ENCODE measurements at regions not wholly inside any gene's neighbourhood (a gene's known extent, or its start where the extent isn't known, plus 50 kb on each side); places are given as distances from the start of the nearest gene placed in this dataset.
"Not testable (repeated sequence)": the region's sequence is repeated elsewhere in the genome, so short reads cannot be mapped to it uniquely, and the experiment has no call there.

DNA sequence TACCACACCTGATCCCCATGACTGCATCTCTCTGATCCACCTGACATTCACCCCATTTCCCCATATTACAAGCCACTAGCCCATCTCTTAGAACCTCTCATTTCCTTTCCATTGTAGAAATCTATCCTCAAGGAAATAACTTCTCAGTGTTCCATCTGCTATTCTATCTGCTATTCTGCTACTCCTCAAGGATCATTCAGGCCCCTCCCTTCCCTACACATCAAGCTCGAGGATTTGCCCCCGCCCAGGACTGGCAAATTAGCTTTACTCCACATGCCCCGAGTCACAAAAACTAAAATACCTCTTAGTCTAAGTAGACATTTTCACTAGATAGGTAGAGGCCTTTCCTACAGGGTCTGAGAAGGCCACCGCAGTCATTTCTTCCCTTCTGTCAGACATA lies 517.0 kb downstream of the IRS2 start:
- ATAC-seq; H3K4me1 Mint-ChIP-seq; DNase-seq; H3K36me3 Mint-ChIP-seq (ENCODE audit: low read depth); H3K27ac Mint-ChIP-seq; H3K9me3 Mint-ChIP-seq (ENCODE audit: low read depth); POLR2A ChIA-PET; H3K4me3 Mint-ChIP-seq; intact Hi-C loops (cut with DNase I, micrococcal nuclease); H3K27me3 Mint-ChIP-seq; CTCF ChIA-PET: not testable (repeated sequence)

DNA sequence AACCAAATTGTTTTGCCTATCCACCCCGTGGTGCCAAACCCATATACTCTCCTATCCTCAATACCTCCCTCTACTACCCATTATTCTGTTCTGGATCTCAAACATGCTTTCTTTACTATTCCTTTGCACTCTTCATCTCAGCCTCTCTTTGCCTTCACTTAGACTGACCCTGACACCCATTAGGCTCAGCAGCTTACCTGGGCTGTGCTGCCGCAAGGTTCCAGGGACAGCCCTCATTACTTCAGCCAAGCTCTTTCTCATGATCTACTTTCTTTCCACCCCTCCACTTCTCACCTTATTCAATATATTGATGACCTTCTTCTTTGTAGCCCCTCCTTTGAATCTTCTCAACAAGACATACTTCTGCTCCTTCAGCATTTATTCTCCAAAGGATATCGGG lies 517.9 kb downstream of the IRS2 start:
- DNase-seq; H3K9me3 Mint-ChIP-seq (ENCODE audit: low read depth); POLR2A ChIA-PET; H3K4me1 Mint-ChIP-seq; ATAC-seq; CTCF ChIA-PET; H3K4me3 Mint-ChIP-seq; intact Hi-C loops (cut with DNase I, micrococcal nuclease); H3K27me3 Mint-ChIP-seq; H3K27ac Mint-ChIP-seq; H3K36me3 Mint-ChIP-seq (ENCODE audit: low read depth): not testable (repeated sequence)

DNA sequence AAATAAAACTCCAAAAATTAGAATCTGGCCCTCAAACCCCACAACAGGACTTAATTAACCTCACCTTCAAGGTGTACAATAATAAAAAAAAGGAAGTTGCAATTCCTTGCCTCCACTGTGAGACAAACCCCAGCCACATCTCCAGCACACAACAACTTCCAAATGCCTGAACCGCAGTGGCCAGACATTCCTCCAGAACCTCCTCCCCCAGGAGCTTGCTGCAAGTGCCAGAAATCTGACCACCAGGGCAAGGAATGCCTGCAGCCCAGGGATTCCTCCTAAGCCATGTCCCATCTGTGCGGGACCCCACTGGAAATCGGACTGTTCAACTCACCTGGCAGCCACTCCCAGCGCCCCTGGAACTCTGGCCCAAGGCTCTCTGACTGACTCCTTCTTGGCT lies 519.0 kb downstream of the IRS2 start:
- H3K4me3 Mint-ChIP-seq; ATAC-seq; H3K27me3 Mint-ChIP-seq; CTCF ChIA-PET; H3K4me1 Mint-ChIP-seq; H3K9me3 Mint-ChIP-seq (ENCODE audit: low read depth); POLR2A ChIA-PET; H3K36me3 Mint-ChIP-seq (ENCODE audit: low read depth); H3K27ac Mint-ChIP-seq; DNase-seq; intact Hi-C loops (cut with DNase I, micrococcal nuclease): not testable (repeated sequence)

DNA sequence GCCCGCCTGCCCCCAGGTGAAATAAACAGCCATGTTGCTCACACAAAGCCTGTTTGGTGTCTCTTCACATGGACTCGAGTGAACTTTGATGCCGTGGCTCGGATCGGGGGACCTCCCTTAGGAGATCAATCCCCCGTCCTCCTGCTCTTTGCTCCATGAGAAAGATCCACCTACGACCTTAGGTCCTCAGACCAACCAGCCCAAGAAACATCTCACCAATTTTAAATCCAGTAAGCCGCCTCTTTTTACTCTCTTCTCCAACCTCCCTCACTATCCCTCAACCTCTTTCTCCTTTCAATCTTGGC lies 521.0 kb downstream of the IRS2 start:
- H3K27me3 Mint-ChIP-seq; intact Hi-C loops (cut with DNase I, micrococcal nuclease); ATAC-seq; POLR2A ChIA-PET; H3K9me3 Mint-ChIP-seq (ENCODE audit: low read depth); H3K36me3 Mint-ChIP-seq (ENCODE audit: low read depth); H3K4me1 Mint-ChIP-seq; DNase-seq; H3K27ac Mint-ChIP-seq; H3K4me3 Mint-ChIP-seq; CTCF ChIA-PET: not testable (repeated sequence)

DNA sequence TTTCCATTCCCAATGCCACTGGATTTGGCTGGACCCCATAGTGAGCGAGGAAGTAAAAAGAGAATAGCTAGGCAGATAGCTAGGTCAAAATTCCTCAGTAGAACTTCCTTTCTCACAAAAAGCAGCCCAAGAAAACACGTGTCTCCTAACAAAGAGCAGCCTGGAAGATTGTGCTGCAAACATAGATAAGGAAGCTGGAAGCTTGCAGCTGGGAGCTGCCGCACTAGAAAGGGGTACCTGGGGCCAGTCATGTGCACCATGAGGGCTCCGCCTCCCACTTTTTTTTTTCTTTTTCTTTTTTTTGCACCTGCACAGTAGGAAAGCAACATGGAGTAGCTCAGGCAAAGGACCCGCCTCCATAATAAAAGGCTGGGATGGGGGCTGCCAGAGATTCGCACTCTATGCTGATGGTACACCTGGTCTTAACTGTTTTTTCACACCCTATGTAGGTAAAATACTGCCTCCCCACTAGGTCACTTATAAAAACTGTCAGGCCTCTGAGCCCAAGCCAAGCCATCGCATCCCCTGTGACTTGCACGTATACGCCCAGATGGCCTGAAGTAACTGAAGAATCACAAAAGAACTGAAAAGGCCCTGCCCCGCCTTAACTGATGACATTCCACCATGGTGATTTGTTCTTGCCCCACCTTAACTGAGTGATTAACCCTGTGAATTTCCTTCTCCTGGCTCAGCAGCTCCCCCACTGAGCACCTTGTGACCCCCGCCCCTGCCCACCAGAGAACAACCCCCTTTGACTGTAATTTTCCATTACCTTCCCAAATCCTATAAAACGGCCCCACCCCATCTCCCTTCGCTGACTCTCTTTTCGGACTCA lies 521.6 kb downstream of the IRS2 start:
- H3K9me3 Mint-ChIP-seq (ENCODE audit: low read depth); intact Hi-C loops (cut with DNase I, micrococcal nuclease); ATAC-seq; H3K27ac Mint-ChIP-seq; H3K27me3 Mint-ChIP-seq; DNase-seq; H3K4me1 Mint-ChIP-seq; POLR2A ChIA-PET; H3K36me3 Mint-ChIP-seq (ENCODE audit: low read depth); H3K4me3 Mint-ChIP-seq: not testable (repeated sequence)
- CTCF ChIA-PET = interaction anchor here (0.6 kb wide), 1 partner anchor 214 kb away, joined by 3 read pairs; no protein-coding TSS in a partner anchor

DNA sequence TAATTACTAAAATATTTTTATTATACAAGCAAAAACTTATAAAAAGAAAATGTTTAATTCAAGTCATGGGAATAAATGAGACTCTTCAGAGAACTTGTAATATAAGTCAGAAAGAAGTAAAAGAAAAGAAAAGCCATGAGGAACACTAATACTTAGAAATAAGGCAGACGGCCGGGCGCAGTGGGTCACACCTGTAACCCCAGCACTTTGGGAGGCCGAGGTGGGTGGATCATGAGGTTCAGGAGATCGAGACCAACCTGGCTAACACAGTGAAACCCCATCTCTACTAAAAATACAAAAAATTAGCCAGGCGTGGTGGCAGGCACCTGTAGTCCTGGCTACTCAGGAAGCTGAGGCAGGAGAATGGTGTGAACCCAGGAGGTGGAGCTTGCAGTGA lies 528.6 kb downstream of the IRS2 start:
- ATAC-seq; H3K4me3 Mint-ChIP-seq; intact Hi-C loops (cut with DNase I, micrococcal nuclease); CTCF ChIA-PET; H3K4me1 Mint-ChIP-seq; H3K9me3 Mint-ChIP-seq (ENCODE audit: low read depth); H3K27me3 Mint-ChIP-seq; DNase-seq; POLR2A ChIA-PET; H3K36me3 Mint-ChIP-seq (ENCODE audit: low read depth); H3K27ac Mint-ChIP-seq: not testable (repeated sequence)

Measured in activated CD4-positive, alpha-beta T cell treated with anti-CD3 and anti-CD28 coated beads for 36 hours (primary cell).